Adrenal gland (tissue), 9 donors: ENCODE measurements at regions not wholly inside any gene's neighbourhood (a gene's known extent, or its start where the extent isn't known, plus 50 kb on each side); places are given as distances from the start of the nearest gene placed in this dataset.

ENCODE experiments used
- DNase-seq, 7 donors: peaks; one replicate each; pipeline ENCODE4 v3.0.0-alpha.2; 2019 to 2020
- H3K27ac ChIP-seq, 5 donors: fragments of 200-600 bp; sonication (generic) in 4 of 5; 1 replicate in 3 of 5; 2 replicates in 2 of 5; pipeline versions ENCODE4 v1.5.1 to v1.8.0; 2016 to 2020; ENCODE audit warnings: mild to moderate bottlenecking in 1 of 5
- H3K27me3 ChIP-seq: fragments of 200-600 bp; 2 replicates; pipeline ENCODE4 v1.8.0; 2021
- H3K36me3 ChIP-seq, 2 donors: fragments of 200-600 bp; replicated peaks in 1 of 2; 1 replicate in 1 of 2; 2 replicates in 1 of 2; pipeline versions ENCODE4 v1.5.1 to v1.8.0; 2018 to 2022
- H3K4me1 ChIP-seq, 2 donors: fragments of 200-600 bp; replicated peaks in 1 of 2; 1 replicate in 1 of 2; 2 replicates in 1 of 2; pipeline versions ENCODE4 v1.5.1 to v1.8.0; 2018 to 2021
- H3K4me3 ChIP-seq, 4 donors: fragments of 200-600 bp; sonication (generic) in 3 of 4; one replicate each; pipeline ENCODE4 v1.5.1; 2016 to 2018
- H3K9me3 ChIP-seq, 3 donors: fragments of 200-600 bp; sonication (generic) in 1 of 3; replicated peaks in 1 of 3; 1 replicate in 2 of 3; 2 replicates in 1 of 3; pipeline versions ENCODE4 v1.5.1 to v1.8.0; 2016 to 2021
- CTCF ChIP-seq, 6 experiments: fragments of 450-650 bp in 4 of 6; fragments of 200-600 bp in 2 of 6; sonication (generic) in 1 of 6; IDR thresholded peaks; 1 replicate in 5 of 6; 2 replicates in 1 of 6; pipeline versions ENCODE4 v1.5.1 to v1.8.0; 2016 to 2021; ENCODE audit warnings: antibody characterized with exemption in 6 of 6, mild to moderate bottlenecking in 2 of 6, moderate library complexity in 1 of 6
- POLR2A ChIP-seq, 2 donors: fragments of 450-650 bp; IDR thresholded peaks; one replicate each; pipeline ENCODE4 v1.6.1; 2017; ENCODE audit warnings: antibody characterized with exemption in 2 of 2, mild to moderate bottlenecking in 2 of 2, moderate library complexity in 1 of 2
- WGBS, 4 donors: extraction: QIAGEN DNeasy Blood & Tissue Kit in 2 of 4; methylation state at CpG; one replicate each; pipeline versions ENCODE4 v1.1.5 to v1.1.7; 2013 to 2017; 5-methylcytosine and 5-hydroxymethylcytosine counted together
- intact Hi-C, 2 donors: fragments of 100-400 bp; cut with DNase I; formaldehyde crosslinking; loops; one replicate each; pipeline versions ENCODE4 v1.14.1 to v1.15.0; 2022 to 2023
- donor health status: healthy with polysubstance abuse.
- donor health status: Bipolar disorder and iron deficiency.
- donor health status: DM: yes; HTN: yes; CAD: no.
- donor health status: DM: no; HTN: no; CAD: no.
- donor health status: DM: no; HTN: no; CAD: no.

- WGBS, 4 donors, result 51 to 63% (median 54%) methylated on average over 2 of the region's 2 CpGs
- intact Hi-C loops, result no loop called here
- Histone ChIP-seq H3K9me3 (no peaks in the 10 kb centered on the region), H3K27ac (no peak overlapping the region), H3K36me3 (no peaks in the 10 kb centered on the region), H3K4me3 (no peak overlapping the region), H3K4me1 (no peaks in the 10 kb centered on the region), H3K27me3 (no peaks in the 10 kb centered on the region)
- TF ChIP-seq CTCF (IDR thresholded peaks at IDR 0.05), result no peak
- TF ChIP-seq POLR2A (IDR thresholded peaks at IDR 0.05), result no peak
- DNase-seq, result no peak
Measured at GRCh38 chr9:74001382-74001781, 495.8 kb upstream of the RORB start.

GRCh38 chr9:74006935-74007334, 490.2 kb upstream of the RORB start:
- Histone ChIP-seq H3K27ac (no peak overlapping the region), H3K4me3 (no peak overlapping the region), H3K36me3 (no peaks in the 10 kb centered on the region), H3K4me1 (no peaks in the 10 kb centered on the region), H3K9me3 (no peaks in the 10 kb centered on the region), H3K27me3 (no peaks in the 10 kb centered on the region)
- intact Hi-C loops, result no loop called here
- TF ChIP-seq CTCF (IDR thresholded peaks at IDR 0.05) (no peak), POLR2A (IDR thresholded peaks at IDR 0.05) (no peak)
- DNase-seq, result no peak
- whole genome bisulfite sequencing, 4 donors, result 74 to 85% (median 80%) methylated on average over 2 of the region's 2 CpGs

DNA sequence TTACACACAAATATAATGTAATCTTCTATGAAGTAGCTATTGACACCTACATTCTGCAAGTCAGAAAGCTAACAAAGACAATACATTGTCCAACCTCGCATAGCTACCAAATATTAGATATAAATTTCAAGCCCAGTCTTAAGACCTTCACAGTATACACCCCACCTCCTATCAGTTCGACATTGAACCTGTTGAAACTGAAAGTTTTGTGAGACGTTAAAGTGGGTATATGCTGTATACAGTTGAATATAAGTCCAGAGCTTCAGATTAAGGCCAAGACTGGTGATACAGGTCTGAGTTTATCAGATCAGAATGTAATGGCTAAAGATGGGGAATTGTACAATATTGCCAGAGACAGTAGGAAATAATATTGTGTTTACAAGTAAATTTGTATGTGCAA, 489.3 kb upstream of the RORB start:
- Histone ChIP-seq H3K27me3 (no peaks in the 10 kb centered on the region), H3K36me3 (no peaks in the 10 kb centered on the region), H3K4me1 (no peaks in the 10 kb centered on the region), H3K4me3 (no peak overlapping the region), H3K27ac (no peak overlapping the region), H3K9me3 (no peaks in the 10 kb centered on the region)
- intact Hi-C loops, result no loop called here
- no peak for TF ChIP-seq CTCF (IDR thresholded peaks at IDR 0.05)
- no peak for TF ChIP-seq POLR2A (IDR thresholded peaks at IDR 0.05)
- no peak for DNase-seq
- WGBS, 4 donors, result 74 to 86% (median 80%) methylated on average over 3 of the region's 3 CpGs

DNA sequence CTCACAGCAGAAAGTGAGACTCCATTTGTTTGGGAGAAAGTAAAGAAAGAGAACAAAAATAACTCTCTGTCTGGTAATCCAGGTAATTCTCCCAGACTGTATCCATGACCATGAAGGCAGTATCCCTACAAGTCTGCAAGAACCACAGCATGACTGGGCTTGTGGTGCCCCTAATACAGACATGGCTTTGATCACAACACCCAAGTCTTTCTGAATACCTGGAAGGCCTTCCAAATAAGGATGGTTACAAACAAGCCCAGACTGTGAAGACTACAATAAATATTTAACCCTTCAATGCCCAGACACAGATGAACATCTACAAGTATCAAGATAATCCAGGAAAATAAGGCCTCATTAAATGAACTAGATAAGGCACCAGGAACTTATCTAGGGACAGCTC, 481.1 kb upstream of the RORB start:
- no peak for TF ChIP-seq CTCF (IDR thresholded peaks at IDR 0.05)
- no peak for TF ChIP-seq POLR2A (IDR thresholded peaks at IDR 0.05)

More for the DNA sequence above, 481.1 kb upstream of the RORB start:
- Histone ChIP-seq H3K4me1 (no peaks in the 10 kb centered on the region), H3K36me3 (no peaks in the 10 kb centered on the region), H3K4me3 (no peak overlapping the region), H3K9me3 (no peaks in the 10 kb centered on the region), H3K27ac (no peak overlapping the region), H3K27me3 (no peaks in the 10 kb centered on the region)
- intact Hi-C loops, result no loop called here
- no peak for DNase-seq
